ENCODE measurements at regions not wholly inside any gene's neighbourhood (a gene's known extent, or its start where the extent isn't known, plus 50 kb on each side); places are given as distances from the start of the nearest gene placed in this dataset.
"Not testable (repeated sequence)": the region's sequence is repeated elsewhere in the genome, so short reads cannot be mapped to it uniquely, and the experiment has no call there.

DNA sequence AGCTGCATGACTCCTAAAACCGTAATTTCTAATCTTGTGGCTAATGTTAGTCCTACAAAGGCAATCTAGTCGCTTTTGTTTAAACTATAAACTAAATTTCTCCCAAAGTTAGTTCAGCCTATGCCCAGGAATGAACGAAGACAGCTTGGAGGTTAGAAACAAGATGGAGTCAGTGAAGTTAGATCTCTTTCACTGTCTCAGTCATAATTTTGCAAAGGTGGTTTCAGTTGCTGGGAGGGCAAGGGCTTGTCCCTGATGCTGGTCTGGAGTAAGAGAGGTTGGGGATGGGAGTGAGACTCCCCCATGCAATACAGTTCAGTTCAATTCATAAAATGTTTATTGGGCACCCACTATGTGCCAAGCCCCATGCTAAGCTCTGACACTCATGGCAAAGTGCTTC lies 362.1 kb downstream of the TYW1 start:
- H3K79me2 ChIP-seq (ENCODE audit: control insufficient read depth in 1 of 2, insufficient read depth in 2 of 2, low read length in 2 of 2); H2AK5ac ChIP-seq (ENCODE audit: low read depth, low read length); H3K79me1 ChIP-seq (ENCODE audit: low read depth, low read length); H3K23ac ChIP-seq (ENCODE audit: insufficient read length); H2BK5ac ChIP-seq (ENCODE audit: low read depth, low read length); H2BK120ac ChIP-seq (replicated peaks; ENCODE audit: low read depth, low read length); FAIRE-seq; H3K4me1 ChIP-seq (replicated peaks in 1 of 4; ENCODE audit: control insufficient read depth in 3 of 4, insufficient read depth in 4 of 4, low read length in 3 of 4); H3K23me2 ChIP-seq (ENCODE audit: low read depth, low read length); H3K27me3 ChIP-seq (replicated peaks in 1 of 4; ENCODE audit: control insufficient read depth in 3 of 4, extremely low read depth in 1 of 4, insufficient read depth in 3 of 4, low read length in 3 of 4); H4K20me1 ChIP-seq (replicated peaks in 1 of 2; ENCODE audit: control insufficient read depth in 1 of 2, insufficient read depth in 2 of 2, low read length in 2 of 2); CTCF ChIA-PET (ENCODE audit: partially characterized antibody); H2BK20ac ChIP-seq (ENCODE audit: low read length); H3K14ac ChIP-seq (ENCODE audit: insufficient read length); H3K27ac ChIP-seq (ENCODE audit: low read depth, low read length); H3K18ac ChIP-seq (ENCODE audit: extremely low read depth, low read length); H2BK12ac ChIP-seq (ENCODE audit: low read depth, low read length); H3K4me2 ChIP-seq (ENCODE audit: insufficient read depth in 1 of 2, low read depth in 2 of 2, low read length in 2 of 2); H2BK15ac ChIP-seq (ENCODE audit: low read length); POLR2A ChIA-PET (ENCODE audit: partially characterized antibody); H3K4ac ChIP-seq (replicated peaks; ENCODE audit: insufficient read length, low read depth, low read length); H3K4me3 ChIP-seq (ENCODE audit: extremely low read depth in 1 of 4, insufficient read depth in 2 of 4, low read depth in 3 of 4, low read length in 4 of 4); H3K36me3 ChIP-seq (ENCODE audit: control insufficient read depth in 2 of 4, insufficient read depth in 4 of 4, low read length in 3 of 4); H3K56ac ChIP-seq (replicated peaks; ENCODE audit: insufficient read length, low read depth, low read length); H4K91ac ChIP-seq (replicated peaks; ENCODE audit: insufficient read length, low read length); H3K9me3 ChIP-seq (ENCODE audit: insufficient read depth in 2 of 2, low read depth in 1 of 2, low read length in 1 of 2); H3K9ac ChIP-seq (replicated peaks in 1 of 4; ENCODE audit: extremely low read depth in 1 of 4, low read depth in 3 of 4, low read length in 3 of 4); H2AFZ ChIP-seq (ENCODE audit: low read length); H4K5ac ChIP-seq (ENCODE audit: insufficient read length, low read depth, low read length); DNase-seq (ENCODE audit: low read depth in 1 of 2, low spot score in 2 of 2); H4K8ac ChIP-seq (ENCODE audit: extremely low read depth, insufficient read depth, low read length): not testable (repeated sequence)
- WGBS, 2 experiments (ENCODE audit: extremely low coverage in 1 of 2, insufficient coverage in 1 of 2, insufficient read length in 1 of 2, insufficient replicate concordance in 2 of 2, low coverage in 1 of 2, low lambda C conversion rate in 2 of 2, missing lambda C conversion rate in 1 of 2): 86% methylated on average over 3 of the region's 3 CpGs; no CpG with 5 or more reads in 1 of the 2 experiments

Data from H1 (cell line).